Jurkat, Clone E6-1 (cell line): ENCODE measurements at regions not wholly inside any gene's neighbourhood (a gene's known extent, or its start where the extent isn't known, plus 50 kb on each side); places are given as distances from the start of the nearest gene placed in this dataset.

Source experiments
- DNase-seq: peaks from one replicate; pipeline ENCODE4 v3.0.0-alpha.2; 2011; ENCODE audit warnings: low read depth, low spot score
- H3K4me3 ChIP-seq: 2 replicates; pipeline ENCODE4 v1.5.1; 2011; ENCODE audit warnings: mild to moderate bottlenecking, low read length, control low read depth, moderate library complexity

DNA sequence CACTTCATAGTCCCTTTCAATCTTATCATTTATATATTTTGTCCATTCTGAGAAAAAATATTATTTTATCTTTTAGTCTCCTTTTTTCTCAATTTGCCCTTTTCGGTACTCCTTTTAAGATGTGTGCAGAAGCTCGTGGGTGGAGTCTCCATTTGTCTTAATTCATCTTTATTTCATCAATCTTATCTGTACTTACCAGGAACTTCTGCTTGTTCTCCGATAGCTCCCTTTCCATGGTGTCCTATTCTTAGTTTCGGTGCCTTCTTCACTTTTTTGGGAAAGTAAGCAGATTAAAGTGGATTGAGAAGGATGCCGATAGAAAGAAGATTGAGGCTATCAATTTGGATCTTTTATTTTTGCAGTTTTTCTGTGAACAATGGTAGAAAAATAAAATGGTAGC, 183.4 kb upstream of the PLEKHA5 start:
- no peak for DNase-seq
- H3K4me3 ChIP-seq, result no peak overlapping the region

DNA sequence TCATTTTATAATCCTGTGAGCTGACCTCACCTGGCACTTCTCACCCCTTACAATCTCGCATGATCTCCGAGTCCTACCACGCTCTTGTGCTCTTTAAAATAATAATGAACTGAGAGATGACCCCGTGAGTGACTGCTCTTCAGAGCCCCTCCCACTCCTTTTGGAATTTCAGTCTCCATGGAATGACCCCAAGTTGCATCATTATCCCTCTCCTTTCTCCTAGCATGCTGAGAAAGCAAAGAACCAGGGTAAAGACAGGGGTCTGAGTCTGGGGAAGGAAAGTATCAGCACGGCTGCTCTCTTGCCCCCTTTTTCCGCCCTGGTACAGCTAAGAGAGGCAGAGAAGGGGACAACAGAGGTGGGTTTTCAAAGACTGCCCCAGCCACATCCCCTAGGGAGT, 178.3 kb upstream of the PLEKHA5 start:
- no peak overlapping the region for H3K4me3 ChIP-seq
- no peak for DNase-seq

DNA sequence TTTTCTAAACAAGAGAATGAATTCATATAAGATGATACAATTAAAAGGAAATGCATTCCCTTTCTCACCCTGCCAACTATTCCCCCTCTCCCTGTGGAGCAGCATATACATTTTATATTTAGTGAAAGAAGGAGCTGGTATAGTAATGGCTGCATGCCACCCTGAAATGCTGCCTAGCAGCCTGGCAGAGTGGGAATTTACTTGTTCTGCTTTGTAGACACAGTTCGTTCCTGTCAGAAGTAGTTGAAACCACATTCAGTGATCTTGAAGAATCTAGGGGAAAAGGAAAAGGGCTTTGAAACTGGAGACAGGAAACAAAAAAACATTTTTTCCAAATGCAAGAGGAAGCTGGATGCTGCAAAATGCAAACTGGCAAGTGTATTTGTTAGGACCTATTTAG, 176.0 kb upstream of the PLEKHA5 start:
- no peak for DNase-seq
- no peak overlapping the region for H3K4me3 ChIP-seq

DNA sequence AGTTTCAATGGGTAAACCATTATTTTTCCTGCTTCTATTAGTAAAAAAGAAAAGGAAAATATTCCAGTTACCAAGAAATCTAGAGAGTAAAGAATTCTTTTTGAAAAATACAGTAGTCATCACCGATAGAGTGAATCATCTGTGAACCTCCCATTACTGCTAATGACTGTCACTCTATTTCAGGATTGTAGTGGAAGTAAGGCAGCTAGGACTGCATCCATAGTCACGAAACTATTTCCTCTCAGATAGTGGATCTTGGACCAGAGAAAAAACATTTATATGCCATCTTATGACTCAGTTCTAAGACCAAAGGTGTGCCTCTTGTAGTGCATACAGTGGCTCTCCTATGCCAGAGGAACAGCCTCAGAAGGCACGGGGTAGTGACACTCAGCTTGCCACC, 173.9 kb upstream of the PLEKHA5 start:
- H3K4me3 ChIP-seq, result no peak overlapping the region
- DNase-seq, result no peak

DNA sequence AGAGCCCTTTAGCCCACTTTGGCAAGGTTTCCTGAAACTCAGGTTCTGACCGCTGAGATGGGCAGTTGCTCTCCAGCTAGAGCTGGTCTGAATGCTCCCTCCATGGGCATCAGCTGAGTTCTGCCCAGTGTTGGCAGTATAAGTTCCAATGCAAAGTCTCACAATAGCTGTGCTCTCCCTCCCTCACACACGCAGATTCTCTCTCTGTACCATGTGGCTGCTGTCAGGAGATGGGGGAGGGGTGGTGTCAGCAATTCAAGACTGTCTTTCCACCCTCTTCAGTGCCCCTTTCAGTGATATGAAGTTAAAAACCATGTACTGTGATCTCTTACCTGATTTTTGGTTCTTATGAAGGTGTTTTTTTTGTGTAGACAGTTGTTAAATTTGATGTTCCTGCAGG, 164.3 kb upstream of the PLEKHA5 start:
- no peak for DNase-seq

DNA sequence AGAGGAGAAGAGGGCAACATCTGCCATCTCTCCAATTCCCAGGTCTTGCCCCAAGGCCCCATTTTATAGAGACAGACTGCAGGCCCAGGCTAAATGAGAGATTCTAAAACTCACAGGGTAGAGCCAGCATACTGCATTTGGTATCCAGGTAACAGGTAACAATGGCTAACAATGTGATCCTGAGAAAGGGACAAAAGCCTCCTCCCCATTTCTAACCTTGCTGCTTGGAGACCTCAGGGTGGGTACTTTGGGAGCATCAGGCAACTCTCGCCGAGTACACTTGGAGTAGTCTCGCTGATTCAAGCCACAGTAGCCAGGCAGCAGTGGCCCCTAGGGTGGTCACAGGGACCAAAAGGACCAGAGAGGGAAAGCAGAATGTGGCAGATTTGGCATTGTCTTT, 162.6 kb upstream of the PLEKHA5 start:
- no peak overlapping the region for H3K4me3 ChIP-seq
- no peak for DNase-seq

More for the DNA sequence above, 164.3 kb upstream of the PLEKHA5 start:
- no peak overlapping the region for H3K4me3 ChIP-seq

DNA sequence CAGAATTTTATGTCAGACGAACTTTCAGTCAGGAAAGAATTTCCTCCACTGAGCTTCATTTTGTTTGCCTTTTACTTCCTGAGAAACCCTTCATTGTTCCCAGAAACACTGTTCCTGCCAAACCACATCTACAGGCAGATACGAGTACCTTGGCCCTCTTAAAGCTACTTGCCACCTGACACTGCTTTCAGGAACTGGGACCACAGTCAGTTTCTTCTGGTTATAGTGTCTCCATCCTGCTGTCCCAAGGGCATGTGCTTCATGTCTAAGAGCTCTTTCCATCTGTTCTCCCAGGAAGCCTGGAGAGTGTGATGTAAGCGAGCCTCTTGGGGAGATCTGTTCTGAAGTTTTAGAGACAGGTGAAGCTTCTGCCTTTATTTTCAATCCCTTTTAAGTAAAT, 161.7 kb upstream of the PLEKHA5 start:
- DNase-seq, result no peak
- no peak overlapping the region for H3K4me3 ChIP-seq

DNA sequence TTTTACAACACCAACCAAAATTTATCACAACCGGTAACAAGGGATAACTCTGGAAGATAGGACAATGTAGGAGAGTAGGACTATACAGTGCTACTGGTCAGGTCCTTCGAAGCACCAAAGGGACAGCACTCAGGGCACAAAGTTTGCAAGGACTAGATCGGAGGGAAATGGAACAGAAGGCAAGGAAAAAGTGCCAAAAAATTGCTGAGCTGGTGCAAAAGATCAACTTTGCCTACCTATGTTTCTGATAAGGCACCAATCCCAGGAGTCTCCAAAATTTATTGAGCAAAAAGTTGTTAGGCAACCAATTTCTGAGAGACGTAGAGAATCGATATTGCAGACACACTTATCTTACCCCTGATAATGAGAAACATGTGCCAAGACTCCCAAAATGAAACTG, 160.0 kb upstream of the PLEKHA5 start:
- DNase-seq, result no peak
- H3K4me3 ChIP-seq, result no peak overlapping the region

DNA sequence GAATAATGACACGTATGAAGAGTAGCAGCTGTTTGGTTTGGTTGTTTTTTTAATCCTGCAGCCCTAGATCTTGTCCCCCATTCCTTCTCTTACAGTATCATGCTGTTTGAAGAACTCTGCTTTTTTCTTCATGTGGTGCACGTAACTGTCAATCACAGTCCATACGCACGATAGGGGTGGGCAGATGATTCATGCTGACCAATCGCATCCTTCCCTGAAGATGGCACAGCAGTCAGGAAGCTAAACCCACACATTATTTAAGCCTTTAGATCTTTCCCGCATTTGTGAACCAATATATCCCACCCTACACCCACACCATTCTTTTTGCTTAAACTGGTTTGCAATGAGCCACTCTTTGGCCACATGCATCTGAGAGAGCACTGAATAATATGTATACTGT, 158.9 kb upstream of the PLEKHA5 start:
- no peak overlapping the region for H3K4me3 ChIP-seq
- DNase-seq, result peak; percentile 16

DNA sequence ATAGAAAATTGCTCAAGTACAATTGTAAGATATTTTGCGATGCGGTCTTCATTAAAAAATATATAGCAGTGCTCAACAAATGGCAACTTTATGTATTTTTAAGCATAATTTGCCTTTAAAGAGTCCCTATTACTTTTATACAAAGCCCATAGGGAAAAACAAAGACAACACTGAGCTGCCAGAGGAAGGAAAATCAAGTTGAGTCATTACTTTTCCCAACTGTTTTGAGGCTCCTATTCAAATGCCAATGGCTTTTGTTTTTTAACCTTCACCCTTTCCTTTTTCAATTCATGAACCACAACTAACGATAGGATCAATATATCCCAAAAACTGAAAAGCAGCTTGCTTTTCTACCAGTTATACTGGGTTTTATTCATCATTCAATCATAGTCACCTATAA, 157.6 kb upstream of the PLEKHA5 start:
- no peak for DNase-seq
- no peak overlapping the region for H3K4me3 ChIP-seq

DNA sequence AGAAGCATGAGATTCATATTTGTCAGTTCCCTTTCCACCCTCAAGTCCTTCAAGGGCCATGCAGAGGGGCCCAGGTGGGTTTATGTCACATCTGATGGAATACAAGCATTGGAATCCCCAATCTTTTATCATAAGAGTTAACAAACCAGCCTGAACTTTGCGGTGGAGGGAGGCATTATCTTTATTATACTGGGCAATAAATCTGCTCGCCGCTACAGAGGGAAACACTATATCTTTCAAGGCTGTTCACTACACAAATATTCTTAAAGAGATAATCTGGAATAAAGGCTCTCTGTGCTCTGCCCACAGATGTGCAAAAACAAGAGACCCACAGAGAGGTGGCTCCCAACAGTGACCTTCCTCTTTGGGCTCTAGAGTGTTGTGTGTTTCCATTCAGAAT, 153.6 kb upstream of the PLEKHA5 start:
- H3K4me3 ChIP-seq, result no peak overlapping the region
- DNase-seq, result no peak

DNA sequence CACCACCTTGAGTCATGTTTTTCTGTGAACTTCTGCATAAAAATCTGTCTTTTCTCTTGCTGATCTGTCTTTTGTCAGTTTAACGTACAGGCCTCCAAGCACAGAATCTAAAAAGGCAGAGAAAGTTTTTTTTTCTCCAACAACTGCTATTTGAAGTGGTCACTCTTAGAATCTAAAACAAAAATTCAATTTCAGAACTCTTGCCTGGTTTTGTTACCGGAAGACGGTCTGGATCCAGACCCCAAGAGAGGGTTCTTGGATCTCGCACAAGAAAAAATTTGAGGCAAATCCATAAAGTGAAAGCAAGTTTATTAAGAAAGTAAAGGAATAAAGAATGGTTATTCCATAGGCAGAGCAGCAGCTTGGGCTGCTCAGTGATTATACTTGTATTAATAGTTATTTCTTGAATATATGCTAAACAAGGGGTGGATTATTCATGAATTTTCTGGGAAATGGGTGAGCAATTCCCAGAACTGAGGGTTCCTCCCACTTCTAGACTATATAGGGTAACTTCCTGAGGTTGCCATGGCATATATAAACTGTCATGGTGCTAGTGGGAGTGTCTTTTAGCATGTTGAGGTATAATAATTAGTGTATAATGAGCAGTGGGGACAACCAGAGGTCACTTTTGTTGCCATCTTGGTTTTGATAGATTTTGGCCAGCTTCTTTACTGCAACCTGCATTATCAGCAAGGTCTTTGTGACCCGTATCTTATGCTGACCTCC, 150.0 kb upstream of the PLEKHA5 start:
- no peak overlapping the region for H3K4me3 ChIP-seq
- DNase-seq, result no peak

DNA sequence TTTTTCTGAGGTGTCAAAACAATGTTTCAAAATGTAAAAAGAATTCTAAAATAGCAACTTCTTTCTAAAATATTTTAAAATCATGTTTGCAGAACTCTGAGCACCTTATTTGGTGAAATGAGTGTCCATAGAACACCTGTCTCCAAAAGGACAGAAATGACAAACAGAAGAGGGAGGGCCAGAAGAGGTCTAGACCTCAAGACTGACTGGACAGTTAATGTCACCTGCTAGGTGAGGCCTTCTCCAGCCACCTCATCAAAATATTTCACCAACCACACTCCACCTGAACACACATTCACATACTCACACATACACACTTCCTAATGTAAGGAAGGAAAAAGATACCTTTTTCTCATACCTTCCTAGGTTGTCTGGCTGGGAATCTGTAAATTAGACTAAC, 147.8 kb upstream of the PLEKHA5 start:
- no peak for DNase-seq
- H3K4me3 ChIP-seq, result no peak overlapping the region

DNA sequence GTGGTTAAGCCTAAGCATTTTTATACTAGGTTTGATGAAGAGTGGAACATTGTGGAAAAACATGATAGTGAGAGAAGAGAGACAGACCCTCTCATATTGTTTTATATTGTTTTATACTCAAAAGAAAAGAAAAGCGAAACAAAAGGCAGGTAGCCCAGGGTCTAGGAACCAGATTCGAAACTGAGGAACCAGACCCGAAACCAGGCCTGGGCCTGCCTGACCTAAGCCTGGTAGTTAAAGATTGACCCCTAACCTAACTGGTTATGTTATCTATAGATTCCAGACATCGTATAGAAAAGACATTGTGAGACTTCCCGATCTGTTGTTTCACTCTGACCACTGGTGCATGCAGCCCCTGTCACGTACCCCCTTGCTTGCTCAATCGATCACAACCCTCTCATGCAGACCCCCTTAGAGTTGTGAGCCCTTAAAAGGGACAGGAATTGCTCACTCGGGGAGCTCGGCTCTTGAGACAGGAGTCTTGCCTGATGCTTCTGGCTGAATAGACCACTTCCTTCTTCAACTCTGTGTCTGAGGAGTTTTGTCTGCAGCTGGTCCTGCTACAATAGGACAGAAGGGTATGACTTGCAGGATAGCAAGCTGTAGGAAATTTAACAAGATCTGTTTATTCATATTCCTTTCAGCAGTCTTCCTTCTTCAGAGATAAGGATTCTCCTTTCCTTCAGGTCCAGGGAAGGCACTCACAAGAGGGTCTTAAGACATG, 147.1 kb upstream of the PLEKHA5 start:
- no peak overlapping the region for H3K4me3 ChIP-seq
- DNase-seq, result no peak

DNA sequence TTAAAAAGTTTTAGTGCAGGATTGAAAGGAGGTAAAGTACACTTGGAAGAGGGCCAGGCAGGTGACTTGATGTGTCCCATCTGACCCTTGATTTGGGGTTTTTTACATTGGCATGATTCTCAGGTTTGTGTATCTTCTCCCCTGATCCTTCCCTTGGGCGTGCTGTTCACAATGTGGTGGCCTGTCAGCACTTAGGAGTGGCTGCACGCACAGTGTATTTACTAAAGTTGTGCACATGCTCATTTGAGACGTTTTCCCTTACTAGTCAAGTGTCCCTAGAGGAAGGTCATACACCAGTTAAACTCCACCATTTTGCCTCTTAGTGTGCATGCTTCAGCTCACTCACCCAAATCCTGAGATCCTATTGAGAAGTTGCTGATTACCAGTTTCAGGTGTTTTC, 145.7 kb upstream of the PLEKHA5 start:
- no peak overlapping the region for H3K4me3 ChIP-seq
- DNase-seq, result no peak

DNA sequence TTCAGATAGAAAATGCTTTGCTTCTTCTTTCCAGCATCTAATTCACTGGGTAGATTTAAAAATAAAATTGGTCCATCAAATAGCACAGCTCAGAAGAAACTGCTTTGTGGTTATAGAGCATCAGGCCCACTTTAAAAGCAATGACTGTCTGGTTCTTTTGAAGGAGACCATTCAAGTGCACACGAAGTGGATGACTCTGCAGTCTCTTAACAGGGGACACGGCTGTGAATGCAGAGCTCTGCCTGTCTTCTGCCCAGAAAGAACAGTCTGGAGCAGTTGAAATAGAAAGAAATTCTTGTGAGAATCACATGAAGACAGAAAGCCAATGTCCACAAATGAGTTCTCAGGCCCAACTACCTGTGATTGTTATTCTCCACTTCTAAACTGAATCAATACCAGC, 138.7 kb upstream of the PLEKHA5 start:
- DNase-seq, result no peak

DNA sequence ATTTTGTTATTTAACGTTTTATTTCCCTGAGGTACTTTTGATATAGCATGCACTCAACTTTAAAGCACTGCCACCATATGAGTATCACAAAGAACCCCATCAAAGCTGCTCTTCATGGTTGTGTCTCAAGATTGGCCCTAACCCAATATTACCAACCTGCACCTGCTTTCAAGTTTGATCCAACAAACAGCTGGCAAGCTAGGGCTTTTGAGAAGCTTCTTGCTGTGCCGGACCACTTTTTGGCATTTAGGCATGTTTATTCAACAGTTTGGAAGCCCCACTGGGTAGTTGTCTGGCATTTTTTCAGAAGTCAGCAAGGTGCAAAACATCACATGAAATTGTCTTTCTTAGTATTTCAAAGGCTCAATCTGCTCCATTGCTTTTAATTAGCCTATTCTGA, 137.2 kb upstream of the PLEKHA5 start:
- no peak for DNase-seq
- H3K4me3 ChIP-seq, result no peak overlapping the region

More for the DNA sequence above, 138.7 kb upstream of the PLEKHA5 start:
- no peak overlapping the region for H3K4me3 ChIP-seq

DNA sequence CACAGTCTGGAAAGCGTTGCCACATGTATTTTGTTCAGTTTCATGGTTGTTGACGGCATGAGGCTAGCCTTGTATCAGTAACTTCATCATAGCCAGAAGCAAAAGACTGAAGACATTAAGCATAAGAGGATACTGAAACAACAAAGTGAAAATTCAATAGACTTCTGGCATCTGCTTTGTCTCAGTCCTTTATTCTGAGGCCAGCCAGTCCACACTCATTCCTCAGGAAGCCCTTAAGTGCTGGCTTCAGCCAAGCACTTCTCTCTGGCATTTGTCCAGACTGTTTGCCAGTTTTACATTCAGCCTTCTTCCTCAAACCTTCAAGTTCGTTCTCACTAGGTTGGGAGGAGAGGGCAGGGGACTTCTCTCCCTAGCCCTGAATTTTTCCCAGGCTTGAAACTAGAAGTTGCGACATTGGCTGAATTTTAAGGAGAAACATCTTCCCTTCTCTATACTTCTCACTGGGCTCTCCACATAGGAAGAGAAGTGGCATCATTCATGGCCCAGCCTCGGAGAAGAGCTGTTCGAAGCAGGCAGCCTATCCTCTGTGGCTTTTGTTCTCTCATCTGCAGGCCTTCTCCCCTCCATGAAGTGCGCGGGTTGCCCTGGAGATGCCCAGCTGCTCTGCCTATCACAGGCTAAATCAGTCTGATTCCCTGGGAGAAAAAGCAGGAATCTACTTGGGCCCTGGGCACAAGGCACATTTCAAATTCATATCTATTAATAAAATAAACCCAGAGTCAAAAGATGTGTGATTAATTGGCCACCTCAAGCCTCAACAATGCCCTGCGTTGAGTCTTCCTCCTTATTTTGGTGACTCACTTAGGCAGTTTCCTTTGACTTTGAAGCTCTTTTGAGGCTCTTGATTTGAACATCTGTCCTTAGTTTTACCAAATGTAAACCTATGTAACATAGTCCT, 130.9 kb upstream of the PLEKHA5 start:
- DNase-seq, result no peak
- no peak overlapping the region for H3K4me3 ChIP-seq

DNA sequence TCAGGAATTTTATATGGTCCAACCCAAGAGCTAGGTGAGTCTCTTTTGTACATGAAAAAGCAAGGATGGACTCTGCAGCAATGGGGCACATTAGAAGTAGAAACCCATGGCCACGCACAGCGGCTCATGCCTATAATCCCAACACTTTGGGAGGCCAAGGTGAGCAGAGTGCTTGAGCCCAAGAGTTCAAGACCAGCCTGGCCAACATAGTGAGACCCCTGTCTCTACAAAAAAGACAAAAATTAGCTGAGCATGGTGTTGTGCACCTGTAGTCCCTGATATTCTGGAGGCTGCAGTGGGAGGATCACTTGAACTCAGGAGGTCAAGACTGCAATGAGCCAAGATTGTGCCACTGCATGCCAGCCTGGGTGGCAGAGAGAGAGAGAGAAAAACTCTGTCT, 128.7 kb upstream of the PLEKHA5 start:
- H3K4me3 ChIP-seq, result no peak overlapping the region
- no peak for DNase-seq

DNA sequence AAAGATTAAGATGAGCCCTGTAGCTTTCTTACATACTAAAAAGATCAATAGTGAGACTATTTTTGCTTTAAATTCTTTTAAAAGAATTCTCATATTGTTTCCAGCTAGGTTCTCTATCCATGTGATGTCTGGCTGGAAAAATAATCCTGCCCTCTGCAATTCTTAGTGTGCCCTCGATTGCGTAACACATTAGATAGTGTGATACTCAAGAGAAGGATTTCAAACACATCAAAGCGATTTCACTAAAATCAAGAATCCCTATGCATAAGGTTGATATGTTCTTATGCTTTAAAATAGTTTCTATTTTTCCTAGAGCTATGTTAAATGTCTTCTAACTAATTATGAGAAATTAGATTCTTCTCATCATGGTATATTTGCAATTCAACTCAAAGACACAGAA, 127.3 kb upstream of the PLEKHA5 start:
- no peak overlapping the region for H3K4me3 ChIP-seq
- DNase-seq, result no peak
